B cell (primary cell): ENCODE measurements at regions not wholly inside any gene's neighbourhood (a gene's known extent, or its start where the extent isn't known, plus 50 kb on each side); places are given as distances from the start of the nearest gene placed in this dataset.

Experiments
- ATAC-seq: fragments of 200-7000 bp; cut with Tn5 transposase; one replicate; pipeline ENCODE4 v1.10.0; 2021; ENCODE audit warnings: low read depth, mild to moderate bottlenecking, moderate number of reproducible peaks, moderate library complexity
- CTCF ChIA-PET: fragments of 350-600 bp; sonication (Branson Sonifier 250); formaldehyde crosslinking; loops from one replicate; lab custom pipeline; 2021; ENCODE audit warnings: antibody characterized with exemption, inconsistent platforms; lab: Charles Lee
- POLR2A ChIA-PET: fragments of 350-600 bp; sonication (Branson Sonifier 250); formaldehyde crosslinking; loops from one replicate; lab custom pipeline; 2021; ENCODE audit warnings: antibody characterized with exemption; lab: Charles Lee
- DNase-seq: peaks from one replicate; pipeline ENCODE4 v3.0.0; 2013
- H2AFZ ChIP-seq: 2 replicates; pipeline ENCODE4 v1.6.1; 2012; ENCODE audit warnings: mild to moderate bottlenecking, low read depth, low read length; ENCODE audit not compliant: insufficient read depth, poor library complexity, severe bottlenecking
- H3K27ac ChIP-seq, 2 donors: 1 replicate in 1 of 2; 2 replicates in 1 of 2; pipeline ENCODE4 v1.5.1; 2012 to 2013; ENCODE audit warnings: low read length in 2 of 2, mild to moderate bottlenecking in 2 of 2, moderate library complexity in 1 of 2
- H3K27me3 ChIP-seq, 4 experiments: fragments of 200-600 bp in 1 of 4; sonication (generic) in 1 of 4; replicated peaks in 1 of 4; 1 replicate in 2 of 4; 2 replicates in 2 of 4; pipeline versions ENCODE4 v1.6.1 to v1.7.0; 2013 to 2016; ENCODE audit warnings: low read length in 3 of 4, mild to moderate bottlenecking in 2 of 4, mixed read lengths in 1 of 4, moderate library complexity in 1 of 4; ENCODE audit not compliant: insufficient read depth in 4 of 4, control insufficient read depth in 3 of 4; ENCODE audit errors: control extremely low read depth in 1 of 4
- H3K36me3 ChIP-seq, 2 experiments: replicated peaks in 1 of 2; 1 replicate in 1 of 2; 2 replicates in 1 of 2; pipeline versions ENCODE4 v1.6.1 to v1.7.1; 2013; ENCODE audit warnings: low read length in 1 of 2; ENCODE audit not compliant: insufficient read depth in 2 of 2, control insufficient read depth in 1 of 2; ENCODE audit errors: control extremely low read depth in 1 of 2, extremely low read depth in 1 of 2
- H3K4me1 ChIP-seq, 2 donors: fragments of 200-600 bp in 1 of 2; sonication (generic) in 1 of 2; 1 replicate in 1 of 2; 2 replicates in 1 of 2; pipeline versions ENCODE4 v1.5.1 to v1.6.1; 2013 to 2017; ENCODE audit warnings: low read length in 2 of 2; ENCODE audit not compliant: control insufficient read depth in 2 of 2, insufficient read depth in 2 of 2
- H3K4me2 ChIP-seq: replicated peaks from 2 replicates; pipeline ENCODE3; 2012; ENCODE audit warnings: mild to moderate bottlenecking, low read depth, low read length; ENCODE audit not compliant: poor library complexity, severe bottlenecking
- H3K4me3 ChIP-seq, 5 experiments: fragments of 200-600 bp in 1 of 5; sonication (generic) in 1 of 5; 1 replicate in 3 of 5; 2 replicates in 2 of 5; pipeline versions ENCODE4 v1.5.1 to v1.7.0; 2011 to 2016; ENCODE audit warnings: low read length in 4 of 5, mild to moderate bottlenecking in 4 of 5, low read depth in 2 of 5, control low read depth in 1 of 5, moderate library complexity in 1 of 5; ENCODE audit not compliant: insufficient read depth in 1 of 5; ENCODE audit errors: control extremely low read depth in 1 of 5, extremely low read depth in 1 of 5
- H3K79me2 ChIP-seq: fragments of 200-600 bp; sonication (generic); one replicate; pipeline ENCODE4 v1.6.0; 2016; ENCODE audit warnings: low read length; ENCODE audit not compliant: control insufficient read depth, insufficient read depth
- H3K9ac ChIP-seq: fragments of 200-600 bp; sonication (generic); 2 replicates; pipeline ENCODE4 v1.6.1; 2017; ENCODE audit warnings: mild to moderate bottlenecking, low read length, moderate library complexity
- H3K9me3 ChIP-seq, 3 donors: one replicate each; pipeline versions ENCODE4 v1.6.1 to v1.7.1; 2013; ENCODE audit warnings: low read length in 2 of 3; ENCODE audit not compliant: control insufficient read depth in 2 of 3, insufficient read depth in 1 of 3; ENCODE audit errors: control extremely low read depth in 1 of 3
- H4K20me1 ChIP-seq: 2 replicates; pipeline ENCODE4 v1.6.0; 2012; ENCODE audit warnings: mild to moderate bottlenecking, low read length; ENCODE audit not compliant: insufficient read depth, control insufficient read depth, poor library complexity, severe bottlenecking
- H3K27ac Mint-ChIP-seq: one replicate; pipeline ENCODE4 v1.8.0; 2021; ENCODE audit warnings: mixed read lengths
- H3K27me3 Mint-ChIP-seq: one replicate; pipeline ENCODE4 v1.8.0; 2021; ENCODE audit warnings: mixed read lengths
- H3K4me1 Mint-ChIP-seq: one replicate; pipeline ENCODE4 v1.8.0; 2021; ENCODE audit warnings: mixed read lengths
- H3K4me3 Mint-ChIP-seq: one replicate; pipeline ENCODE4 v1.8.0; 2021; ENCODE audit warnings: mixed read lengths
- H3K9me3 Mint-ChIP-seq: one replicate; pipeline ENCODE4 v1.8.0; 2022; ENCODE audit warnings: mixed read lengths; ENCODE audit not compliant: insufficient read depth
- EZH2 ChIP-seq: IDR thresholded peaks from 2 replicates; pipeline ENCODE4 v1.6.1; 2012; ENCODE audit warnings: borderline replicate concordance, low read depth, mild to moderate bottlenecking, moderate library complexity, low read length; ENCODE audit not compliant: insufficient read depth, poor library complexity, severe bottlenecking
- WGBS: methylation state at CpG from one replicate; pipeline ENCODE4 v1.1.5; 2013; ENCODE audit warnings: missing lambda C conversion rate; ENCODE audit not compliant: insufficient coverage; 5-methylcytosine and 5-hydroxymethylcytosine counted together
- intact Hi-C: fragments of 100-400 bp; cut with micrococcal nuclease; formaldehyde crosslinking; loops from one replicate; pipeline ENCODE4 v1.10.0; 2022
- TF ChIP-seq, protein P1 (sequence below): fragments of 200-600 bp; IDR thresholded peaks from one replicate; pipeline ENCODE4 v1.8.0; 2022; ENCODE audit warnings: antibody characterized with exemption, mild to moderate bottlenecking

DNA sequence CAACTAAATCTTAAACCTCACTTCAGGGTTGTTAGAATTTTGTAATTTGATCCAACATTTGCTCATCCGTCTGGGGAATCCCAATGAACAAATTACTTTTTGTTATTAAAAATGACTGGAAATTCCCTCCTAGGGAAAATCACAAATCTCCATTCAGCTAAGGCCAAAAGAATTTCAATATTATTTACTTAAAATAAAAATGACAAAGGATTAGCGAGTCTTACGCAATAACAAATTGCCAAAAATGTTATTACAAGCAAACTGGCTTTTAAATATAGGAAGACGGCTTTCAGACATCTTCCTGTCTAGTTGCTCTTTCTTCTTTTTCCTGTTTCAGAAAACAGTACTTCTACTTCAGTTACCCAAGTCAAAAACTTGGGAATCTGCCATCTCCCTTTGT lies 92.4 kb upstream of the TSPAN8 start:
- H3K4me1 Mint-ChIP-seq: no peaks in the 10 kb centered on the region
- H4K20me1 ChIP-seq: no peaks in the 10 kb centered on the region
- H3K36me3 ChIP-seq: no peaks in the 10 kb centered on the region
- no peak overlapping the region for H3K27ac Mint-ChIP-seq
- no peaks in the 10 kb centered on the region for H3K27me3 Mint-ChIP-seq
- ATAC-seq: no peak
- TF ChIP-seq, protein P1, sequence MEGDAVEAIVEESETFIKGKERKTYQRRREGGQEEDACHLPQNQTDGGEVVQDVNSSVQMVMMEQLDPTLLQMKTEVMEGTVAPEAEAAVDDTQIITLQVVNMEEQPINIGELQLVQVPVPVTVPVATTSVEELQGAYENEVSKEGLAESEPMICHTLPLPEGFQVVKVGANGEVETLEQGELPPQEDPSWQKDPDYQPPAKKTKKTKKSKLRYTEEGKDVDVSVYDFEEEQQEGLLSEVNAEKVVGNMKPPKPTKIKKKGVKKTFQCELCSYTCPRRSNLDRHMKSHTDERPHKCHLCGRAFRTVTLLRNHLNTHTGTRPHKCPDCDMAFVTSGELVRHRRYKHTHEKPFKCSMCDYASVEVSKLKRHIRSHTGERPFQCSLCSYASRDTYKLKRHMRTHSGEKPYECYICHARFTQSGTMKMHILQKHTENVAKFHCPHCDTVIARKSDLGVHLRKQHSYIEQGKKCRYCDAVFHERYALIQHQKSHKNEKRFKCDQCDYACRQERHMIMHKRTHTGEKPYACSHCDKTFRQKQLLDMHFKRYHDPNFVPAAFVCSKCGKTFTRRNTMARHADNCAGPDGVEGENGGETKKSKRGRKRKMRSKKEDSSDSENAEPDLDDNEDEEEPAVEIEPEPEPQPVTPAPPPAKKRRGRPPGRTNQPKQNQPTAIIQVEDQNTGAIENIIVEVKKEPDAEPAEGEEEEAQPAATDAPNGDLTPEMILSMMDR: no peak
- TF ChIP-seq EZH2: no peak
- peaks cover 10% of the 10 kb centered on the region for H3K9me3 Mint-ChIP-seq
- H3K4me3 ChIP-seq: no peak overlapping the region
- H3K4me2 ChIP-seq: no peak overlapping the region
- intact Hi-C loops: no loop called here
- no peaks in the 10 kb centered on the region for H3K27me3 ChIP-seq
- H3K27ac ChIP-seq: no peak overlapping the region
- ChIA-PET CTCF (no interaction called here), POLR2A (no interaction called here)
- no peaks in the 10 kb centered on the region for H3K79me2 ChIP-seq
- WGBS: 94% methylated on average over 2 of the region's 4 CpGs
- peaks cover 0 to 20% (median 3%) of the 10 kb centered on the region in 3 donors for H3K9me3 ChIP-seq
- no peaks in the 10 kb centered on the region for H3K4me1 ChIP-seq
- H3K9ac ChIP-seq: no peak overlapping the region
- no peak overlapping the region for H3K4me3 Mint-ChIP-seq
- no peak overlapping the region for H2AFZ ChIP-seq
- no peak for DNase-seq

DNA sequence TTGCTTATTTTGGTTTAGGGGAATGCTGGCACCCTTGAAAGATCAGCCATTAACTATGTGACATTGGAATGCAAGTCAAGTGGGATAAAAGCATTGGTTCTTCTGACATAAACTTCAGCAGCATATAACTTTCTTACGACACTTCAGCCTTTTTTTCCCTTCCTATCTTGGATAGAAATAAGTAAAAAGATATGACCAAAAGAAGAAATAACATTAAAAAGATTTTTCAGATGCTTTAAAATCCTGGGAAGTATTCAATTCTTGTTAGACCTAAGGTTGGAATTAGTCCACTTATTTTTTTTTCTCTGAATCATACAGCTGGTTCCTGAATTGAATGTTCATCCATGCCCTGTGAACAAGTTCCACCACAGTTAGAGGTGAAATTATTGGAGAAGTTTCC lies 85.6 kb upstream of the TSPAN8 start:
- Histone ChIP-seq H3K9ac (no peak overlapping the region), H3K36me3 (no peaks in the 10 kb centered on the region), H3K4me3 (no peak overlapping the region), H3K79me2 (no peaks in the 10 kb centered on the region), H3K4me1 (no peaks in the 10 kb centered on the region), H2AFZ (no peak overlapping the region), H3K4me2 (no peak overlapping the region), H3K9me3 (peaks cover 0 to 2% (median 0%) of the 10 kb centered on the region in 3 donors), H4K20me1 (no peaks in the 10 kb centered on the region), H3K27me3 (no peaks in the 10 kb centered on the region), H3K27ac (no peak overlapping the region)
- no peaks in the 10 kb centered on the region for H3K4me1 Mint-ChIP-seq
- TF ChIP-seq EZH2: no peak
- TF ChIP-seq, protein P1: no peak
- CTCF ChIA-PET: no interaction called here
- no peak overlapping the region for H3K27ac Mint-ChIP-seq
- POLR2A ChIA-PET: no interaction called here
- no peak for DNase-seq
- intact Hi-C loops: no loop called here
- no CpG with 5 or more reads among the region's 1 CpG for WGBS
- no peak overlapping the region for H3K4me3 Mint-ChIP-seq
- no peaks in the 10 kb centered on the region for H3K27me3 Mint-ChIP-seq
- H3K9me3 Mint-ChIP-seq: no peaks in the 10 kb centered on the region
- no peak for ATAC-seq
